GM18499 (cell line): ENCODE measurements at regions not wholly inside any gene's neighbourhood (a gene's known extent, or its start where the extent isn't known, plus 50 kb on each side); places are given as distances from the start of the nearest gene placed in this dataset.
"Not testable (repeated sequence)": the region's sequence is repeated elsewhere in the genome, so short reads cannot be mapped to it uniquely, and the experiment has no call there.

Experiments used
- ATAC-seq: cut with Tn5 transposase; IDR thresholded peaks from one replicate; pipeline ENCODE4 v1.9.1; 2021; ENCODE audit warnings: moderate number of reproducible peaks; ENCODE audit not compliant: insufficient read depth, unreplicated experiment

DNA sequence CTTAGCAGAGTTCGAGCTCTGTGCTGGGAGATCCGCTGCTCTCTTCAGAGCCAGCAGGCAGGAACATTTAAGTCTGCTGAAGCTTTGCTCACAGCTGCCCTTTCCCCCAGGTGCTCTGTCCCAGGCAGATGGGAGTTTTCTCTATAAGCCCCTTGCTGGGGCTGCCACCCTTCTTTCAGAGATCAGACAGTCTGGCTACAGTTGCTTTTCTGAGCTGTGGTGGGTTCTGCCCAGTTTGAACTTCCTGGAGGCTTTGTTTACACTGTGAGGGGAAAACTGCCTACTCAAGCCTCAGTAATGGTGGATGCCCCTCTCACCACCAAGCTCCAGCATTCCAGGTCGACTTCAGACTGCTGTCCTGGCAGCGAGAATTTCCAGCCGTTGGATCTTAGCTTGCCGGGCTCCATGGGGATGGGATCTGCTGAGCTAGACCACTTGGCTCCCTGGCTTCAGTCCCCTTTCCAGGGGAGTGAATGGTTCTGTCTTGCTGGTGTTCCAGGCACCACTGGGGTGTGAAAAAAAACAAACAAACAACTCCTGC, 222.7 kb downstream of the UTRN start:
- not testable (repeated sequence) for ATAC-seq

DNA sequence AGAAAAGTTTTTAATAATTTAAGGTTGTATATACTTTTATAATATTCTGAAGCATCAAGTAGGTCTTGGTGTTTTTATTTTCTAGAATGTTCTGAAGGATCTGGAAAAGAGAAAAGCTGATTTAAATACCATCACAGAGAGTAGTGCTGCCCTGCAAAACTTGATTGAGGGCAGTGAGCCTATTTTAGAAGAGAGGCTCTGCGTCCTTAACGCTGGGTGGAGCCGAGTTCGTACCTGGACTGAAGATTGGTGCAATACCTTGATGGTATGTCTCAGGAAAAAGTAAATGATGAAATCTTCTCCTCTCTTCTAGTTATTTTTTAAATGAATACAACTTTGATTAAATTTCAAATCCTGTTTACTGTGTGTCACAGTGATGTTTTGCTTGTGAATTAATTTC, 225.7 kb downstream of the UTRN start:
- ATAC-seq = no peak

DNA sequence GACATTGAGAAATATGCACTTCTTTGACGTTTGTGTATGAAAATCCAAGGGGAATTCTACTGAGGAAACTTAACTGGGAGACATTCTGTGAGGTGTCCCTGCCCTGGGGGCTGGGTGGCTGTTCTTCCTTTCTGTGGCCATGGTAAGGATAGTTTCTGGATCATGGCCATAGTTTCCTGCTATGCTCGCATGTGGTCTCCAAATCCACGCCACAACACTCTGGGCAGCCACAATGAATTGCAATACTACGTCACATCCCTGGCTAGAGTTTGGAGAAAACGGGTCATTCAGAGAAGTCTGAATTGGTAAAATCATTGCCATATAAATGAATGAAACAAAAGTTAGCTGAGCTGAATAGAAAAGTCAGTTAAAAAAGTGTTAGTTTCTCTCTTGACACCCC, 230.6 kb downstream of the UTRN start:
- no peak for ATAC-seq

DNA sequence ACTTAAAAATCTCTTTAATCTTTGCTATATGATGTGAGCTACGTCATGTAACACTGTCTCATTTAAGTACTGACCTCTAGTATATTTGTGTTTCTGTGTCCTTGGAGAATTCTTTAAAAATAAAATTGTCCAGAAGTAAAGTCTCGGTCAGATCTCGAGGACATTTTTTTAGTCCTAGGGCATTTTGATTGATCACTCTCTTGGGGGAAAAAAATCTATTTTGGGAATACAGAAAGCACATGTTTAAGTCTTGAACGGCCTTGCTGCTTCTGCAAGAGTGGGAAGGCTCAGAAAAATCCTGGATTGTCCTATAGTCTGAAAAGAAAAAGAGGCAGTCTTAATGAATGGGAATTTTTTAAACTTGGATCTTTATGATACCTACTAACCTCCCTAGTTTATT, 234.3 kb downstream of the UTRN start:
- ATAC-seq = no peak

DNA sequence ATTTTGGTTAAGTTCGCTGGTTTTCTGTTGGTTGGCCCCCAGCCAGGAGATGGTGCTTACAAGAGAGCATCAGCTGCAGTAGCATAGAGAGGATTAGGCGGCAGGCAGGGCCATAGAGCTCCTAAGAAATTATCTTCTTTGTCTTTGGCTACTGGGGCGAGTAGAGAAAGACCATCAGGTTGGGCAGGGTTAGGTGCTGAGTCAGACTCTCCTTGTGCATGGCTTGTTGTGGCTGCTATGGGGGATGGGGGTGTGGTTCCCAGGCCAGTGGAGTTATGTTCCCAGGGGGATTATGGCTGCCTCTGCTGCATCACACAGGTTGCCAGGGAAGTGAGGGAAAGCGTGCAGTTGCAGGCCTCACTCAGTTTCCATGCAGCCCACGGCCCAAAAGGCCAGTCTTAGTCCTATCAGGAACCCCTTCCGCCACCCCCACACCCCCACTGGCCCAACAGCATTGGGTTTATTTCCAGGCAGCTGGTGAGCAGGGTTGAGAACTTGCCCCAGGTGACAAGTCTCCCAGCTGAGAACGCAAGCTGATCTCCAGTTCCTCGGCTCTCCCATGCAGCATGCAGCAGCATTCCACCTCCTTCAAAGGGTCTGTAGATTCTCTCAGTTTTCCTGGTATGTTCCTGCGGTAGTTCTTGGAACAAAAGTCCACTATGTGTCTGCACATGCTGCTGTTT, 243.7 kb downstream of the UTRN start:
- no peak for ATAC-seq

DNA sequence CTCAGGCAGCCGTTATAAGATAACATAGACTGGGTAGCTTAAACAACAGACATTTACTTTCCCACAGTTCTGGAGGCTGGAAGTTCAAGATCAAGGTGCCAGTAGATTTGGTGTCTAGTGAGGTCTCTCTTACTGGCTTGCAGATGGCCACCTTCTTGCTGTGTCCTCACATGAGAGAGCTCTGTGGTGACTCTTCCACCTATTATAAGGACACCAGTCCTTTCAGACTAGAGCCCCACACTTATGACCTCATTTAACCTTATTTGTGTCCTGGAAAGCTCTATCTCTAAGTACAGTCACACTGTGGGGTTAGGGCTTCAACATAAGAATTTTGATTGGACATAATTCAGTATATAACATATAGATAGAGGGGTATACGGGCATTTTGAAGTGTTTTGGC, 245.0 kb downstream of the UTRN start:
- no peak for ATAC-seq

DNA sequence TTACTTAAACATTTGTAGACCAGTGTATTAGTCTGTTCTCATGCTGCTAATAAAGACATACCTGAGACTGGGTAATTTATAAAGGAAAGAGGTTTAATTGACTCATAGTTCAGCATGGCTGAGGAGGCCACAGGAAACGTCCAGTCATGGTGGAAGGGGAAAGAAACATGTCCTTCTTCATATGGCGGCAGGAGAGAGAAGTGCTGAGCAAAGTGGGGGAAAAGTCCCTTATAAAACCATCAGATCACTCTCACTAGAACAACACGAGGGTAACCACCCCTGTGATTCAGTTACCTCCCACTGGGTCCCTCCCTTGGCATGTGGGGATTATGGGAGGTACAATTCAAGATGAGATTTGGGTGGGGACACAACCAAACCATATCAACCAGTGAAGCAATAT, 247.1 kb downstream of the UTRN start:
- not testable (repeated sequence) for ATAC-seq

DNA sequence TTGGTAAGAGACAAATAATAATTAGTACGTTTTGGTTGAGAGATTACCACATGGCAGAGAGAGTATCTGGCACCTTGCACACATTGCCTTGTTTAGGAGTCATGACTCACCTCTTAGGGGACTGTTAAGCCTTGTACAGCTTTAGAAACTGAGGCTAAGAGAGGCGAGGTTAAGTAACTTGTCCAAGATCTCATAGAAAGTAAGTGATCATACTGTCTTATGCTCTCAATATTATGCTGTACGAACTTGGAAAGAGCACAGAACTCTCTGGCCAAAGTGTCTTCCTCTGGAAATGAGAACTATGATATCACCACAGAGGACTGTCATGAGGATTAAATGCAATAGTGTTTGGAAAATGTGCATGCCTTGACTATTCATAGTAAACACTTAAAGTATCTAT, 249.0 kb downstream of the UTRN start:
- ATAC-seq = no peak

DNA sequence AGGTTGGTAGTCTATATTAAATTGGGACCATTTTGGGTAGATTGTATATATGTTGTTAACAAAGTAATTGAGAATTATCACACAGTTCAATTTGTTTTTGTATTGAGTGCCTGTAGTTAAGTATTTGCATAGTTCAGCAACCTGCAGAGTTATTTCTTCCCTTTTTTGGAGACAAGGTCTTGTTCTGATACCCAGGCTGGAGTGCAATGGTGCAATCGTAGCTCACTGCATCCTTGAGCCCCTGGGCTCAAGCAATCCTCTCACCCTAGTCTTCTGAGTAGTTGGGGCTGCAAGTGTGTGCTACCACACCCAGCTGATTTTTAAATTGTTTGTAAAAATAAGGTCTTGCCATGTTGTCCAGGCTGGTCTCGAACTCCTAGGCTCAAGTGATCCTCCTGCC, 250.5 kb downstream of the UTRN start:
- no peak for ATAC-seq

DNA sequence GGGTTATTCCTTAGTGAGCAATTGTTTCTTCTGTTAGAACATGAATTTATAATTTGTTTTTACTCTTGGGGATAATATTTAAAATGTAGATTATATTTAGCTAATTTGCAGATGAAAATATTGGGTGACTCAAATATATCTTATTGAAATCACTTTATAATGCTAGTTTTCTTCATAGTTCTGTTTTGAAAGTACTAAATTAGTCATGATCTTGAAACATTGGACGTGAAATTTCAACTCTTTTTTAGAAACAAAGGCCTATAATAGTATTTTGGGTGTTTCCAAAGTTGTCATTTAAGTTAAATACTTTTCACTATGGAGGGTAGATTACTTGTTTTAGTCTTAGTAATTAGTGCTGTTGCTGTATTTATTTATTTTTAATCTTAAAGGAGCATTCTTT, 250.9 kb downstream of the UTRN start:
- ATAC-seq = no peak

DNA sequence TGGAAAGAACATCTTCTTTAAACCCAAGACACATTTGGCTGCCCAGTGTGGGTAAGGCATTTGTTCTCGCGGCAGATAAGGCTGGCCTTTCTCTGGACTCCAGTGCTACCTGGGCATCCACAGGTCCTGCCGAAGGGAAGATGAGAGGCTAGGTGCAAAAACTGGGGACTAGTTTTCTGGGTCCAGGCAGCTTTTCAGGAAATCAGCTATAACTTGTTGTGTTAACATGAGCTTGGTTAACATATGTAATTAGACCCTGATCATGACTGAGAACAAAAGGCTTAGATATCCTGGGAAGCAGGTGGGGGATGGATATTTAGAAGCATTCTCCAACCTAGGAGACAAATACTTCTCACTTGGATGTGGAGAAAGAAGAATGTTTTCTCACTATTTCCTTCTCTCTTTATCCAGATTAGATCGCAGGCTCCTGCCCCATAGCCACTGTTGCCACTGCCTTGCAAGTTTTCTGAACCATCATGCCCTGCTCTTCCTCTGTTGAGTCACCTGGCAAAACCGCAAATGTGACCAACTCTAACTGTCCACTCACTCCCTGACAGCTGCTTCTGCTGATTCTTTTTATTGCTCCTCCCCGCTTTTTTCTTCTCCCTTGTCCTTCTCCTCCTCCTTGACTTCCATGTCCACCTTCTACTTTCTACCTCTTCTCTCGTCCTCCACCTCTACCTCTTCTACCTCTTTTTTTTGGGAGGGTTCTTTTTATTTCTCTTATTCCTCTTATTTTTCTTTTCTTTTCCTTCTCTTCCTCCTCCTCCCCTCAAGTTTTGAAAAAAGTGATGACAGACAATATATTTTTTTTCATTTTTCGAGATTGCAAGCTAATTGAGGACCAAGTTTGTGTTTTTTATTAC, 258.1 kb downstream of the UTRN start:
- ATAC-seq = no peak

DNA sequence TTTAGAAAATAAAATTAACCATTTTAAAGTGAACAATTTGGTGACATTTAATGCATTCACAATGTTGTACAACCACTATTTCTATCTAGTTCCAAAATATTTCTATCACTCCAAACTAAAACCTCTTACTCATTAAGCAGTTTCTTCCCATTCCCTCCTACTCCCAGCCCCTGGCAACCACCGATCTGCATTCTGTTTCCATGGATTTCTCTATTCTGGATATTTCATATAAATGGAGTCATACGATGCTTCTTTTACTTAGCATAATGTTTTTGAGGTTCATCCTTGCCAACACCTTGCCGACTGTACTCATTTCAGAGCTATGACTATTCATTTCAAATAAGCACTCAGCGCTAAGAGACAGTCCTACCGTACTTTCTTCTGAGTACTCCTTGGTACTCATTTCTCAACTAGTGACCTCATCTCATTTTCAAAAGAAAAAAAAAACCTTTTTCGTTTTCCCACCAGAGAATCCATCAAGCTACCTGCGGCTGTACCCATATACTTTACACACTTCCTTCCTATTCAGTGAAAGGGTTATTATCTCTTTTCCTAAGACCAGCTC, 259.2 kb downstream of the UTRN start:
- no peak for ATAC-seq

DNA sequence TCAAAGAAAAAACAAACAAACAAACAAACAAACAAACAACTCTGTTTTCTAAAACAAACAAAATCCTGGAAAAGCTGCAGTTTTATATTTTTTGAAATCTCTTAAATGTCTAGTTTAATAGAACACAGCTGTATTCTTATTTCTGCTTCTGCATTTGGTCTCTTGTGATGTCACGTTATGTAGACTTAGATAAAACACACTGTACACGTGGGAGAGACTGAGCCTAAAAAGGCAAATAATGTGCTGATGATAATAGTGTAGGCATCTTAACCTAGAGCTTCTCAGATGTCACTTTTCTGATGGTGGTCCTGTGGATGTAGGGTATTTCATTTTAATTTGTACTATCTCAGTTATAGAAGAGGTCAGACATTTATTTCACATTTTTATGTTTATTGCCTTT, 261.7 kb downstream of the UTRN start:
- no peak for ATAC-seq

DNA sequence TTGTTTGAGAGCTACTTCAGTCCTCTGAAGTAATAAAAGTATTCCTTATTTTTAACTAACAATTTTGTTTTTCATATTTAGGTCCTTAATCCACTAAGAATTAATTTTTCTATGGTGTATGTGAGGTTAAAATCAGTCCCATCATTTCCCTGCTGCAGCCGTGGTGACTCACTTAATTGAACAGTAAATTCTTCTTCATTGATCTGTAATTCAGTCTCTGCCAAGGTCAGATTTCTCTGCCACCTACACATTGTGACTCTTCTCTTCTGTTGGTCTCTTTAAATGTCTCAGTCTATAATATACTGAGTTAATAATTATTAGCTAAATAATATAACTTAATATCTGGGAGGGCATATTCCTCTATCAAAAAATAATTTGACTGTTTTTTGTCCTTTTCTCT, 262.3 kb downstream of the UTRN start:
- ATAC-seq = no peak

DNA sequence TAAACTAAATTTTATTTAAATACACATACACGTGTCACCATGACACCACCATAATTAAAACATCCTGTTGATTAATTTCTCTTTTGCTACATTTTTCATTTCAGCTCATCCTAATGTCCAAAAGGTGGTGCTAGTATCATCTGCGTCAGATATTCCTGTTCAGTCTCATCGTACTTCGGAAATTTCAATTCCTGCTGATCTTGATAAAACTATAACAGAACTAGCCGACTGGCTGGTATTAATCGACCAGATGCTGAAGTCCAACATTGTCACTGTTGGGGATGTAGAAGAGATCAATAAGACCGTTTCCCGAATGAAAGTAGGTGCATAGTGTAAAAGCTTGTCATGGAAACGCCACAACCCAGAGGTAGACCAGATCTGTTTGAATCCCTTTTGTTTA, 263.4 kb downstream of the UTRN start:
- ATAC-seq = no peak

DNA sequence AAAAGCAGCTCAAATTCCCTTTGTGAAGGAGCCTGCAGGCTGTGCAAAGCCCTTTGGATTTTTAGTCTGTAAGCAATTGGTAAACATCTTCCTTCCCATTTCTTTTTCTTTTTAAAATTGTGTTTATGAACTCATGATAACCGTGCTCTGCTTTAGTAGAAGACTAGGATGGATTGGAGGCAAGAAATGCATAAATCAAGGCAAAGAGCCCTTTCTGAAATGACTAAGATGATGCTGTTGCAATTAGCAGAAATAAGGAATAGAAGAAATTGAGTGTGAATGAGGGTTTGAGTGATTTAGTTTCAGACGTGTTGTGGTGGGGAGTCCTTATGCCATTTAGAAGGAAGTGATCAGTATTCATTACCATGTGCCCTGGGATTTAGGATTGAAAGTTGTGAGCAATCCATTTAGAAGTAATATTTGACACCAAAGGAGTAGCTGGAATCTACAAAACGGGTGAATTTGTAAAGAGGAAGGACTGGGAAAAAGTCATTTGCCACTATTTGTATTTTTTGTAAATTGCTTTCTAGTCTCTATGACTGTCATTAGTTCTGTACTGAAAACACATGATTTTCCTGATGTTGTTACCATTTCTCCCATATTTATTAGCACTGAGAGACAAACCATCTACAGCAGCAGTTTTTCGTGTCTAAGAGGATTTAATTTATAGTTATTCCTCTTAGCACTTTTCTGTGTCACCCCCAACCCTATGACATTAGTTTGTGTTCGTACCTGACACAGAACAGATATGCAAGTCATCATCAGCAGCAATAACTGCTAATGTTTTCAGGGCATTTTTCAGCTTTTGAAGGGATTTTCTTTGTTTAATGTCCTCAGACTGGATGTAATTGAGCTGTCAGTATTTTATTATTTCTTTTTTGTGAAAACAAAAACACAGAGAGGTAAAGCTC, 265.0 kb downstream of the UTRN start:
- no peak for ATAC-seq

DNA sequence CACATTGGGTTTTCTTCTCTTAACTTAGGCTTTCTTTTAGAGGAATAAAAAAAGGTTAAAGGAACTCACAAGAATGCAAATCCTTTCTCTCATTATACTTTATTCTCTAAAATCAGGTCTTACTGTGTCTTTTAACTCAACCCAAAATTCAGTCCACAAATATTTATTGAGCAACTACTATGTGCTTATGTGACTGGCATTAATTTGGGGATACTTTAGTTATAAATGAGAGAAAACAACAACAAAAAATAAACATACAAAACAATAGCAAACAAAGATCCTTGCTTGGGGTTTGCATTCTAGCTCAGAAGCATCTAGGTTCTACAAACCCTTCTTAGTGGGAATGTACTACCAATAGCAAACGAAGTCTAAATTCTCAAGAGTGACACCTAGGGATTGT, 266.2 kb downstream of the UTRN start:
- ATAC-seq = no peak

DNA sequence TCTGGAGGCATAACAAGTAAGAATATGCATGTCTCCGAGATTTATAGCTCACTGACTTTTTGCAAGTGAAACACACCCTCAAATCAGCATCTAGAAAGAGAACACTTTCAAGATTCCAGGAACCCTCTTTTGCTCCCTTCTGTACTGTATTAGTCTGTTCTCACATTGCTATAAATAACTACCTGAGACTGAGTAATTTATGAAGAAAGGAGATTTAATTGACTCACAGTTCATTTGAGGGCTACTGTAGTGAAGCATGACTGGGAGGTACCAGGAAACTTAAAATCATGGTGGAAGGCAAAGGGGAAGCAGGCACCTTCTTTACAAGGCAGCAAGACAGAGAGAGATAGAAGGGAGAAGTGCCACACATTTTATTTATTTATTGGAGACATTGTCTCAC, 269.9 kb downstream of the UTRN start:
- no peak for ATAC-seq

DNA sequence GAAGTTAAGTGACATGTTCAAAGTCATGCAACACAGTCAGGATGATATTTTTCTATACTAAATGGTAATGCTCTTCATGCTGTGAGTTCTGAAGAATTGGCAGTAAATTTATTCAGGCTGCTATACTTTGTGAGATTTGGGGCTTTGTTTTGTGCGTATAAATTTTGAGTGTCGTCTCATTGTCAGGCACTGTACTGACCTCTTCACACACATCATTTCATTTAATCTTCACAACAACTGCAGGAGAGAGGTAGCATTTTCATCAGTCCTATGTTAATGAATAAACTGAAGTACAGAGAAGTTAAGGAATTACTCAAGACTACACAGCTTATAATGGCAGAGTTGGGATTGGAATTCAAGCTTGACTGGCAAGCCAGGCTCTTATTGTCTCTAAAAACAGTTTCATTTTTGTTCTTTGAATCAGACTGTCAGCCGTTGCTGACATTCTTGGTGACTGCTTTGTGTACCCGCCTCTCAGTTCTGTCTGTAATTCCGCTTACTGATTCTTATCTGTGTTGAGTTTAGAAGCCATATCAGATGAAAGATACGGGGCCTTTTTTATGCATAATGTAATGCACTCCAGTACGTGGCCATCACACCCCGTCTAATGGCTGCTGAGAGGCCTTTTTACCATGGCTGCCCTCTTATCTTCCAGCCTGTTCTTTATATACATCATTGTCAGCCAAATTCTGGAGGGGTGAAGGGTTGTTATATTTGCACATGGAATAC, 274.9 kb downstream of the UTRN start:
- no peak for ATAC-seq
